HepG2 (cell line): ENCODE measurements at regions not wholly inside any gene's neighbourhood (a gene's known extent, or its start where the extent isn't known, plus 50 kb on each side); places are given as distances from the start of the nearest gene placed in this dataset.

Experiments
- ATAC-seq: fragments of 200-7000 bp; cut with Tn5 transposase; 3 replicates; pipeline ENCODE4 v1.9.1; 2020; ENCODE audit warnings: mild to moderate bottlenecking, moderate library complexity
- BruUV-seq: library from RNA; stranded (reverse); fragments of 400-500 nt; replicated peaks from 2 replicates; lab custom pipeline; 2021; lab: Mats Ljungman, UMichigan
- CTCF ChIA-PET: fragments of 300-600 bp; formaldehyde crosslinking; extraction: SDS; loops from one replicate; lab custom pipeline; 2021; ENCODE audit warnings: low total read pairs, inconsistent platforms, low intra/inter-chr PET ratio; lab: Yijun Ruan, JAX
- POLR2A ChIA-PET: fragments of 350-600 bp; sonication (Branson Sonifier 250); formaldehyde crosslinking; loops from one replicate; lab custom pipeline; 2020; ENCODE audit warnings: antibody characterized with exemption, inconsistent platforms; lab: Yijun Ruan, JAX
- DNase-seq: peaks from one replicate; pipeline ENCODE4 v3.0.0-alpha.2; 2015; ENCODE audit warnings: low spot score
- FAIRE-seq: peaks from 3 replicates; lab custom pipeline; 2011; peaks lifted over from hg19 to GRCh38; lab: Jason Lieb, UNC
- H2AFZ ChIP-seq: one replicate; pipeline ENCODE4 v1.6.1; 2011; ENCODE audit warnings: low read length, inconsistent platforms
- H3K27ac ChIP-seq: fragments of 300-600 bp; 3 replicates; pipeline ENCODE4 v1.8.0; 2011; ENCODE audit warnings: mixed run types, mild to moderate bottlenecking, mixed read lengths, low read length, inconsistent platforms; ENCODE audit not compliant: insufficient read depth; ENCODE audit errors: extremely low read length
- H3K27me3 ChIP-seq, 2 experiments: fragments of 200-600 bp in 1 of 2; 2 replicates in 1 of 2; 3 replicates in 1 of 2; pipeline versions ENCODE4 v1.6.0 to v1.8.0; 2011; ENCODE audit warnings: low read length in 2 of 2, mild to moderate bottlenecking in 2 of 2, moderate library complexity in 2 of 2, inconsistent platforms in 1 of 2; ENCODE audit not compliant: insufficient read depth in 2 of 2, control insufficient read depth in 1 of 2
- H3K36me3 ChIP-seq, 2 experiments: fragments of 200-600 bp in 1 of 2; replicated peaks in 1 of 2; 2 replicates in 1 of 2; 3 replicates in 1 of 2; pipeline versions ENCODE4 v1.5.1 to v1.8.0; 2011; ENCODE audit warnings: low read length in 2 of 2, inconsistent platforms in 1 of 2; ENCODE audit not compliant: insufficient read depth in 2 of 2, control insufficient read depth in 1 of 2
- H3K4me1 ChIP-seq: 2 replicates; pipeline ENCODE4 v1.5.1; 2012; ENCODE audit warnings: low read length, inconsistent platforms; ENCODE audit not compliant: insufficient read depth
- H3K4me2 ChIP-seq: 2 replicates; pipeline ENCODE4 v1.6.0; 2011; ENCODE audit warnings: low read depth, low read length, inconsistent platforms
- H3K4me3 ChIP-seq, 3 experiments: fragments of 200-600 bp in 1 of 3; sonication (generic), shearing (Covaris generic) in 1 of 3; replicated peaks in 1 of 3; 2 replicates each; pipeline ENCODE4 v1.5.1; 2011 to 2016; ENCODE audit warnings: low read length in 3 of 3, inconsistent platforms in 2 of 3, low read depth in 2 of 3, mild to moderate bottlenecking in 2 of 3, control low read depth in 1 of 3, mixed read lengths in 1 of 3; ENCODE audit not compliant: insufficient read depth in 1 of 3
- H3K79me2 ChIP-seq: one replicate; pipeline ENCODE4 v1.6.1; 2011; ENCODE audit warnings: low read length, inconsistent platforms; ENCODE audit not compliant: insufficient read depth
- H3K9ac ChIP-seq: 2 replicates; pipeline ENCODE4 v1.6.0; 2011; ENCODE audit warnings: mild to moderate bottlenecking, low read depth, low read length, inconsistent platforms; ENCODE audit not compliant: insufficient read depth
- H3K9me3 ChIP-seq: 2 replicates; pipeline ENCODE4 v1.5.1; 2012; ENCODE audit warnings: mild to moderate bottlenecking, low read length
- H4K20me1 ChIP-seq: 2 replicates; pipeline ENCODE4 v1.6.0; 2011; ENCODE audit warnings: inconsistent platforms, mild to moderate bottlenecking, low read length, moderate library complexity; ENCODE audit not compliant: insufficient read depth
- CHD2 ChIP-seq: IDR thresholded peaks from 2 replicates; pipeline ENCODE4 v1.6.1; 2011; ENCODE audit warnings: low read depth, low read length, improper control_type of control experiment
- ELF1 ChIP-seq: sonication (generic); formaldehyde crosslinking; IDR thresholded peaks from 2 replicates; pipeline ENCODE4 v1.4.0; 2020; ENCODE audit warnings: missing genetic modification reagents
- FOXP1 ChIP-seq, 2 experiments: fragments of 450-650 bp in 1 of 2; IDR thresholded peaks; 2 replicates each; pipeline ENCODE4 v1.6.1; 2017 to 2018; ENCODE audit warnings: antibody characterized with exemption in 1 of 2
- NFYB ChIP-seq: sonication (generic); formaldehyde crosslinking; IDR thresholded peaks from 2 replicates; pipeline ENCODE4 v1.4.0; 2020; ENCODE audit warnings: missing genetic modification reagents
- SIX1 ChIP-seq: sonication (generic); formaldehyde crosslinking; IDR thresholded peaks from 2 replicates; pipeline ENCODE4 v1.4.0; 2020; ENCODE audit warnings: missing genetic modification reagents, borderline replicate concordance
- WIZ ChIP-seq: sonication (generic); formaldehyde crosslinking; IDR thresholded peaks from 2 replicates; pipeline ENCODE4 v1.5.1; 2020; ENCODE audit warnings: mild to moderate bottlenecking, missing genetic modification reagents
- ZFP36L1 ChIP-seq: sonication (generic); formaldehyde crosslinking; IDR thresholded peaks from 2 replicates; pipeline ENCODE4 v1.8.0; 2022; ENCODE audit warnings: mild to moderate bottlenecking, missing genetic modification reagents, moderate library complexity
- WGBS: methylation state at CpG from one replicate; pipeline ENCODE4 v1.1.6; 2017; ENCODE audit warnings: low lambda C conversion rate; 5-methylcytosine and 5-hydroxymethylcytosine counted together
- in situ Hi-C: cut with HindIII; loops from 2 replicates; pipeline ENCODE4 v1.10.0; 2017; ENCODE audit warnings: low pct_unique_long_range_greater_than_20kb; ENCODE audit not compliant: extremely low pct_ligation_motif_present
- intact Hi-C: fragments of 100-400 bp; cut with micrococcal nuclease; formaldehyde crosslinking; loops from one replicate; pipeline ENCODE4 v1.10.0; 2022; ENCODE audit not compliant: unreplicated experiment
- TF ChIP-seq, protein P1 (sequence below): IDR thresholded peaks from 2 replicates; pipeline ENCODE4 v1.6.1; 2016; ENCODE audit warnings: low read depth, missing genetic modification reagents, missing compliant biosample characterization

DNA sequence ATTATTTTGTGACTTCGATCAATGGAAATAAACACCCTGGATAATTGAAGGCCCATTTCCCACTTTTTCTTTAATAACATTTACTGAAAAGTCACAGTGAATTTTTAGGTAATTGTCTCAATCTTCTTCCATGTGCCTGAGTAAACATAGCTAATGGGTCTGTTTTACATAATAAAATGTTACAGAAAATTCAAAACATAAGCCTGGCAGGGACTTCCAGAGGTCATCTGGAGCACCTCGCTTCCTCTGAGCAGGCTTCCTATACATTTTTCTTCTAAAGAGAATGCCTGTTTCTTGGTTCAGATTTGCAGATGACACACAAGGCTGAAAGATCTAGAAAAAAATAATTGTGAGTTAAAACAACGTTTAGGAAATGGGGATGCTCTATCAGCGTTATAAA is 183.8 kb upstream of the PDE3A start (continued):
- TF ChIP-seq ZFP36L1 (CRISPR knock-in tag) (no peak), NFYB (CRISPR knock-in tag) (no peak), CHD2 (no peak)
- TF ChIP-seq, protein P1, sequence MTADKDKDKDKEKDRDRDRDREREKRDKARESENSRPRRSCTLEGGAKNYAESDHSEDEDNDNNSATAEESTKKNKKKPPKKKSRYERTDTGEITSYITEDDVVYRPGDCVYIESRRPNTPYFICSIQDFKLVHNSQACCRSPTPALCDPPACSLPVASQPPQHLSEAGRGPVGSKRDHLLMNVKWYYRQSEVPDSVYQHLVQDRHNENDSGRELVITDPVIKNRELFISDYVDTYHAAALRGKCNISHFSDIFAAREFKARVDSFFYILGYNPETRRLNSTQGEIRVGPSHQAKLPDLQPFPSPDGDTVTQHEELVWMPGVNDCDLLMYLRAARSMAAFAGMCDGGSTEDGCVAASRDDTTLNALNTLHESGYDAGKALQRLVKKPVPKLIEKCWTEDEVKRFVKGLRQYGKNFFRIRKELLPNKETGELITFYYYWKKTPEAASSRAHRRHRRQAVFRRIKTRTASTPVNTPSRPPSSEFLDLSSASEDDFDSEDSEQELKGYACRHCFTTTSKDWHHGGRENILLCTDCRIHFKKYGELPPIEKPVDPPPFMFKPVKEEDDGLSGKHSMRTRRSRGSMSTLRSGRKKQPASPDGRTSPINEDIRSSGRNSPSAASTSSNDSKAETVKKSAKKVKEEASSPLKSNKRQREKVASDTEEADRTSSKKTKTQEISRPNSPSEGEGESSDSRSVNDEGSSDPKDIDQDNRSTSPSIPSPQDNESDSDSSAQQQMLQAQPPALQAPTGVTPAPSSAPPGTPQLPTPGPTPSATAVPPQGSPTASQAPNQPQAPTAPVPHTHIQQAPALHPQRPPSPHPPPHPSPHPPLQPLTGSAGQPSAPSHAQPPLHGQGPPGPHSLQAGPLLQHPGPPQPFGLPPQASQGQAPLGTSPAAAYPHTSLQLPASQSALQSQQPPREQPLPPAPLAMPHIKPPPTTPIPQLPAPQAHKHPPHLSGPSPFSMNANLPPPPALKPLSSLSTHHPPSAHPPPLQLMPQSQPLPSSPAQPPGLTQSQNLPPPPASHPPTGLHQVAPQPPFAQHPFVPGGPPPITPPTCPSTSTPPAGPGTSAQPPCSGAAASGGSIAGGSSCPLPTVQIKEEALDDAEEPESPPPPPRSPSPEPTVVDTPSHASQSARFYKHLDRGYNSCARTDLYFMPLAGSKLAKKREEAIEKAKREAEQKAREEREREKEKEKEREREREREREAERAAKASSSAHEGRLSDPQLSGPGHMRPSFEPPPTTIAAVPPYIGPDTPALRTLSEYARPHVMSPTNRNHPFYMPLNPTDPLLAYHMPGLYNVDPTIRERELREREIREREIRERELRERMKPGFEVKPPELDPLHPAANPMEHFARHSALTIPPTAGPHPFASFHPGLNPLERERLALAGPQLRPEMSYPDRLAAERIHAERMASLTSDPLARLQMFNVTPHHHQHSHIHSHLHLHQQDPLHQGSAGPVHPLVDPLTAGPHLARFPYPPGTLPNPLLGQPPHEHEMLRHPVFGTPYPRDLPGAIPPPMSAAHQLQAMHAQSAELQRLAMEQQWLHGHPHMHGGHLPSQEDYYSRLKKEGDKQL (CRISPR knock-in tag) = no peak

DNA sequence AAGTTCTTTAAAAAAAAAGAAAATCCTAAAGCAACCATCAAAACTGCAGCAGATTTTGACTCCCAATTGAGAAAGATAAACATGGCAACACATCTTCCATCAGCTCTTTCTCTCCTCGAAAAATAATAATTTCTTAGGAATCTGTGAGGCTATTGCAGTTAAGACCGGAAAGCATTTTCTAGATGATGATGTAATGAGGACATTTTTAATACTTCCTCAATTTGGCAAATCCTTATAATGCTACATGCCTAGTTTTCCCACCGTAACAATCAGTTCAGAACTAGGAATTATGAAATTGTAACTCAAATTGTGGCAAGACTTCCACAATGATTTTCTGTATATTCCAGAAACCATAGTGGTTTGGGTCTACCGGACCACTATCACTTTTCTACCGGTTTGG is 180.9 kb upstream of the PDE3A start:
- BruUV-seq = no TSS peak
- FAIRE-seq (no peak), DNase-seq (no peak), ATAC-seq (no peak)
- ChIA-PET CTCF (no interaction called here), POLR2A (no interaction called here)
- TF ChIP-seq FOXP1 (IDR thresholded peaks at IDR 0.05) (no peak), FOXP1 (CRISPR knock-in tag; IDR thresholded peaks at IDR 0.05) (no peak), WIZ (CRISPR knock-in tag) (no peak), SIX1 (CRISPR knock-in tag) (no peak), ELF1 (CRISPR knock-in tag) (no peak)
- Histone ChIP-seq H3K4me3 (no peak overlapping the region), H3K79me2 (no peaks in the 10 kb centered on the region), H4K20me1 (no peaks in the 10 kb centered on the region), H3K36me3 (no peaks in the 10 kb centered on the region), H3K27ac (no peak overlapping the region), H2AFZ (no peak overlapping the region), H3K4me1 (peaks cover 17% of the 10 kb centered on the region), H3K4me2 (no peak overlapping the region), H3K9me3 (no peaks in the 10 kb centered on the region), H3K27me3 (no peaks in the 10 kb centered on the region), H3K9ac (no peak overlapping the region)
- WGBS = 63% methylated on average over 5 of the region's 5 CpGs
- intact Hi-C loops (no loop called here), in situ Hi-C loops (no loop called here)
